GM19025 (cell line): ENCODE measurements at regions not wholly inside any gene's neighbourhood (a gene's known extent, or its start where the extent isn't known, plus 50 kb on each side); places are given as distances from the start of the nearest gene placed in this dataset.

Experiments used
- ATAC-seq: cut with Tn5 transposase; IDR thresholded peaks from one replicate; pipeline ENCODE4 v1.9.1; 2021; ENCODE audit warnings: mild to moderate bottlenecking, low read depth, moderate library complexity; ENCODE audit not compliant: unreplicated experiment

DNA sequence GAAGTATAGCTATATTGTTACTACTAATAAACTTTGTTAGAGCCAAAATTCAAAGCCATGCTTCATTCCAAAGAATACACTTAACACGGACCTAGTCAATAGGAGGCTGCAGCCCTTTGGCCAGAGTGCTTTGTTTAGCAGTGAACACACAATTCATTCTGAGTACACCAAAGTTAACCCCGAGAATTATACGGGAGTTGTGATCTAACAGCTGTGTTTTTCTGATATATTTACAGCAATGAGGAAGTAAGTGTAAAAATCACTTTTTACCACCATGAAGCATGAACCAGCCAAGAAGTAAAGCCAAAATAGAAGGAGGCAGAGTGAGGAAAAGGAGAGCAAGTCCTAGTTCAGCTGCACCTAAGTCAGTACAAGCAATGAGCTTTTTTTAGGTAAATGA, 156.8 kb upstream of the PDE3A start:
- no peak for ATAC-seq

DNA sequence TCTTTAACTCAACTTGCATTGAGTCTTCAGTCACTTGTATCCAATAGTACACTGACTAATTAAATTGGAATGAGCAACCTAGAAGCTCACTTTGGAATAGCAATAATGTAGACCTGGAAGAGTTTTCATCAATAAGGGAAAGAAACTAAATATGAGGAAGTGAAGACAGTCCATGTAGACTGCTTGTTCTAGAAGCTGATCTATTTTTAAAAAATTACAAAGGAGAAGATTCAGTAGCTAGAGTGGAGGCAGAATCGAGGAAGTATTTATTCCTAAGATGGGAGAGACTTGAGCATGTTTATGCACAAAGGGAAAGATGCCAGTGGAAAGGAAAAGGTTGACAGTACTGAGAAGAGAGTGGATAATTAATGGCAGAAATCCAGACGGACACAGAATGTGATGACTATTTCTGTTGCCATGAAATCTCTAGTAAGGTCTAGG, 156.3 kb upstream of the PDE3A start:
- ATAC-seq: no peak

DNA sequence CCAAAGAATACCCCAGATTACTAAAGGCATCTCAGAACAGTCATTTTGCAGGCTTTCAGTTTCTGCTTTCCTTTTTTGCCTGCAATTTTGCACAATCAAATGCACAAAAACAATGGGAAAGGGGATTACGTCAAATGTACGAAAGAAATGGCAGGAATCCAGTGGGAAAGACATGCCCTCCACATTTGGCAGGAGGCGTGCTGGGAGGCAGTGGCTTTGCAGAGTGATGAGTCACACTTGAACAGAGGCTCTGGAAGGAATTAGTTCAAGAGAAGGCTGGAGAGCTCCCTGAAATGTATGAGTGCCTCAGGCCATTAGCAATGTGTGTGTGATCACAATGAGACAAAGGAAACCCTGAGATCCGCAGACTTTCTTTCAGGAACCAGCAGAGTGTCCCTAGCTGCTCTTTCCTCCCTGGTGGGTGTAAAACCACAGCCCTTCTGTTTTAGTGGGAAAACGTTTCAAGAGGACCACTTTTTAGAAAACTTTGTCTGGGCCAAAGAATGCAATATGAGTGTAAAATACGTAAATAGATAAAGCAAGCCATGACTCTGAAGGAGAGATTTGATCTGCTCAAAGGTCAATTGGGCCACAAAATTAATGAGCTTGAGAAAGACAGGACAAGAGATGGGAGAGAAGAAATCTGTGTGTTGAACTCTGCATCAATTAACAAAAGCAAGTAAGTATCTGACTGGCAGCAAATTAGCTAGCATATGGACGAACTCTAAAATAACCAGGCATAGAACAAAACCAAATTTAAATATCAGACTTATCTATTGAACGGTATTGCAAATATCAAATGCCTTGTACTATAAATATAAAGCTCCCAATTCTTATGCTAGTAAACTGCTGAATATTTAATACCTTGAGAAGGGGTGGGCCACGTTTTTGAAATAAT, 155.4 kb upstream of the PDE3A start:
- ATAC-seq: no peak

- no peak for ATAC-seq
Measured at GRCh38 chr12:20213723-20214625, 154.4 kb upstream of the PDE3A start.

GRCh38 chr12:20220339-20220738, 148.0 kb upstream of the PDE3A start:
- ATAC-seq: no peak

DNA sequence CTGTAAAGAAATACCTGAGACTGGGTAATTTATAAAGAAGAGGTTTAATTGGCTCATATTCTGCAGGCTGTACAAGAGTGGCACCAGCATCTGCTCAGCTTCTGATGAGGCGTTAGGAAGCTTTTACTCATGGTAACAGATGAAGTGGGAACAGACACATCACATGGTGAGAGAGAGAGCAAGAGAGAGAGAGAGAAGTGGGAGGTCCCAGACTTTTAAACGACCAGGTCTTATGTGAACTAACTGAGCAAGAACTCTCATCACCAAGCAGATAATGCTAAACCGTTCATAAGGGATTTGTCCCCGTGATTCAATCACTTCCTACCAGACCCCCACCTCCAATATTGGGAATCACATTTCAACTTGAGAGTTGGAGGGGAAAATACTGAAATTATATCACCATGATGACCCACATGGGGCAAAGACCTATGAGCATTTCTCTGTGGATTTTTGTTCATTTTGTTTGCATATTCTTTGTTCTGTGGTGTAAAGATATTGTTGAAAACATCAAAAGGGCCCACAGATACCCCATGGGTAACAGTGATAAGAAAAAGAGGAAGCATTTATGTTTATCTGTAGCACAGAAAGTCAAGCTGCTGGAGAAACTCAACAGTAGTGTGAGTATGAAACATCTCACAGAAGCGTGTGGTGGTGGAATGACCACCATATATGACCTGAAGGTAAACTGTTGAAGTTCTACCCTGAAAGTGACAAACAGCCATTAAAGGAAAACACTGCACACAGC, 135.2 kb upstream of the PDE3A start:
- no peak for ATAC-seq

DNA sequence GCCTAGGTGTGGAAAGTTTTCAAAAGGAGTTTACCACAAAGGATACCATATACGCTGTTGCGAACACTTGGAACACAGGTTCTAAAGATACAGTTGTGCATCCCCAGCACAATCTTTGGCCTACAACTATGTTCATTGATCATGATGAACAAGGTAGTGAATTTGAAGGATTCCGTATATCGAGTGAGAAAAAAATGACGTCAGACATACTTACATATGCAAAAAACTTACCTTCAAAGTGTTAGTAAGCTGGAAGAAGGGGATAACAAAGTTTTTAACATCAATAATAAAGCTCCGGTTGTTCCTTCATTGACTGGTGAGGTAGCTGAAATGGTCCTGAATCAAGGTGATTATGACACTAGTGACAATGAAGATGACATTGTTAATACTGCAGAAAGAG, 133.9 kb upstream of the PDE3A start:
- ATAC-seq: no peak

DNA sequence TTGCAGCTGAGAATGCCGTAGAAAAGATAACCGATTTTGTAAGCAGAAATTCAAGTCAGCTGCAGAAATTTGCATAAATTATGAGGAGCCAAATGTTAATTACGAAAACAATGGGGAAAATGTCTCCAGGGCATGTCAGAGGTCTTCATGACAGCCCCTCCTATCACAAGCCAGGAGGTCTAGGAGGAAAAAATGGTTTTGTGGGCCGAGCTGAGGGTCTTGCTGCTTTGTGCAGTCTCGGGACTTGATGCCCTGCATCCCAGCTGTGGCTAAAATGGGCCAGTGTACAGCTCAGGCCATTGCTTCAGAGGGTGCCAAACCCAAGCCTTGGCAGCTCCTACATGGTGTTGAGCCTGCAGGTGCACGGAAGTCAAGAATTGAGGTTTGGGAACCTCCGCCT, 131.2 kb upstream of the PDE3A start:
- no peak for ATAC-seq

DNA sequence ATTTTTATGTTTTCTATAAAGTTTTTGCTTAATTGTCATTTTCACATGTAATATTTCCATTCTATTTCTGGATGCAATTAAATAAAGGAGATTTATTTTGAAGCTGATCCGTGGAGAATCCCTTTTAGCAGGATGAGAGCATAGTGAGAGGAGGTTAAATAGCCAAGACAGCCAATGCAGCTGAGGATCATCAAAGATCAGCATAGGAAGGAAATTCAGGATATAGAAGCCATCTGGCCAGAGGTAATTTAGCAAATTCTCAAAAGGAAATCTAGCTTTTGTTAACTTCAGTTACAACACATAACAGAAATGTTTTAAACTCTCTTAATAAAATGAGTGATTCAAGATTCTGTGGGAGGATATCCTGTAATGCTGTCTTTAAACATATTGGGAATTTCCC, 122.8 kb upstream of the PDE3A start:
- no peak for ATAC-seq

DNA sequence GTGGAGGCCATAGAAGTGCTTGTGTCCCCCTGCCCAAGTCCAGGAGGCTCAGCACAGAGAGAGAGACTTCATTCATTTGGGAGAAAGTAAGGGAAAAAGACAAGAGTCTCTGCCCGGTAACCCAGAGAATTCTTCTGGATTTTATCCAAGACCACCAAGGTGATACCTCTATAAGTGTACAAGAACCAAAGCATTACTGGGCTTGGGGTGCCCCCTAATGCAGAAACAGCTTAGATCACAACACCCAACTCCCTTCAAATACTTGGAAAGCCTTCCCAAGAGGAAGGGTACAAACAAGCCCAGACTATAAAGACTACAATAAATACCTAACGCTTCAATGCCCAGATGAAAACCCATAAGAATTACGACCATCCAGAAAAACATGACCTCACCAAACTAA, 119.7 kb upstream of the PDE3A start:
- no peak for ATAC-seq

GRCh38 chr12:20250761-20251160, 117.6 kb upstream of the PDE3A start:
- no peak for ATAC-seq

DNA sequence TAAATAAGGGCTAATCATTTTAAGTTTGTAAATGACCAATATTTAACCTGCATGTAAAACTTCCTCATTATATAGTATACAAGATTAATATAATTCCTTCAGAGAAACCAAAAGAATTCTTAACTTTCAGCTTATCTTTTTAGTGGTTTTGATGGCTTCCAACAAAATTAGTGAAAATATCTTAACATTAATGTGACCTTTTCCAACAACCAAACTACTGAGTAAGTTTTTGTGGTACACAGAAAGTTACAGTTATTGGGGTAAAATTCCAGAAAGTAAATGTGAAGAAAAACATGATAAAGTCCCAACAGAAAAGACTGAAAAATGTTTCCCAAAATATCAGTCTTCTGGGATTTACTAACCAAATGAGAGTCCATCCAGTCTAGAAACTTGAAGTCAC, 111.0 kb upstream of the PDE3A start:
- no peak for ATAC-seq

DNA sequence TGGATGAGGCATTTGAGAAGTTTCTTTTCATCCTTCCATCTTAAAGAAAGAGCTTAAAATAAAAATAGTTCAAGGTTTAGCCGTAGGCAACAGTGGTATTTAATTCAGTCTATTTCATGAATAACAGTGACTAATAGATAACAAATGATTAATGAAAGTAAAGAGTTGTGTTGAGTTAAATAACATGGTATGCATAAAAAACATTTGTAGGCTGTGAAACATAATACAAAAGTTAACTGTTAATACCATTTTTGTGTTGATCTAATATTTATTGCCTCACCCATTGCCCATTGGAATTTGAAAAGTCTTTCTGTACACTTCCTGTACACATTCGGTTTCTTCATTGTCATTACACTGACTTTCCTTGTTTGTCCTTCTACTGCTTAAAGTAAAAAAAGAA, 108.6 kb upstream of the PDE3A start:
- ATAC-seq: no peak

- ATAC-seq: no peak
Measured at GRCh38 chr12:20260851-20261250, 107.5 kb upstream of the PDE3A start.

- ATAC-seq: no peak
Measured at GRCh38 chr12:20262119-20262518, 106.2 kb upstream of the PDE3A start.

DNA sequence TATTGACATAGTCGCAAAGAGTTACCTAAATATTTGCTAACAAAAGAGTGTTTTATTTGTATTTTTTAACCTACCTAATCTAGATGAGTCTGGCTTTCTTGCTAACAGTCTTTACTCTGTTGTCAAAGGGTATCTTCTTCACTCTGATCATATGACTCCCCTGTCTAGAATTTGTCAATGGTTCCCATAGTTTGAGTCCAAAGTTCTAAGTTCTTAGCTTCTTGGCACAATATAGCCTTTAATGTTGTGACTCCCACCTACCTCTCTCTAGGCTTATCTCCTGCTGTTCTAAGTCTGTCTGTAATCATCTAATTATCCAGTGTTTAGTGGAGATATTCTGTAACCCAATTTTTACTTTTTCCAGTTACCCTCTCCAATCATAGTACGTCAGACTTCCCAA, 104.3 kb upstream of the PDE3A start:
- ATAC-seq: no peak

GRCh38 chr12:20264608-20265114, 103.7 kb upstream of the PDE3A start:
- no peak for ATAC-seq

DNA sequence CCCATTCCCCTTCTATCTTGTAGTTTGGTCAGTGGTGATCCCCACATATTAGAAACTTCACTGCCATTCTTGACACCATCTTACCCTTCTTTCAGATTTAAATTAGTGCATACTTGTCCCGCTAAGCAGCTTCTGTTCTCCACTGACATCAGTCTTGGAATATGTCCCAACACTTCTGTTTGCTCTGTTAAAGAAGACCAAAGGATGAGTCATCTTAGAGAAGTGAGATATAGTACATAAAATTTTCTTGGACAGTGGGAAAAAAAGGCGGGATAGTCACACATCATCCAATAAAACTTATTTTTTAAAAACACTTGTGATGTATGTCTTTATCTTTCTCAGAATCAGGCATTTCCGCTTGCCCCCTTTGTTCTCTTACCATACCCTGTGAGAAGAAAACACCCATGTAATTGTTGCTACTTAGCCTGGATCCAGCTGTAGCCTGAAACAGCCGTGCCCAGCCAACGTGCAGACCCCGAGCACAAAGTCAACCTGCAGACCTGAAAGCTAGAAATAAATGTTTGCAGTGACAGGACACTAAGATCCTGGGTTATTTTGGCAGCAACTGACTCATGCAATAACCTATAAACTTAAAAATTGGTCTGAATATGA, 100.1 kb upstream of the PDE3A start:
- ATAC-seq: no peak

- no peak for ATAC-seq
Measured at GRCh38 chr12:20268771-20269170, 99.6 kb upstream of the PDE3A start.
